ENCODE measurements at regions not wholly inside any gene's neighbourhood (a gene's known extent, or its start where the extent isn't known, plus 50 kb on each side); places are given as distances from the start of the nearest gene placed in this dataset.

- Histone ChIP-seq H3K27me3 (ENCODE audit: insufficient read depth, low read length) (no peaks in the 10 kb centered on the region), H3K9me3 (ENCODE audit: insufficient read depth, low read depth, low read length) (no peaks in the 10 kb centered on the region), H3K36me3 (ENCODE audit: insufficient read depth, low read length) (no peaks in the 10 kb centered on the region), H3K4me1 (ENCODE audit: insufficient read depth, low read length) (peaks cover 3% of the 10 kb centered on the region), H3K79me2 (ENCODE audit: insufficient read depth, low read length) (no peaks in the 10 kb centered on the region), H3K27ac (ENCODE audit: low read depth, low read length) (no peak overlapping the region), H2AFZ (ENCODE audit: low read depth, low read length) (peak overlapping the region; percentile 67), H3K4me3 (ENCODE audit: insufficient read depth, low read depth, low read length) (no peak overlapping the region), H3K4me2 (ENCODE audit: low read length) (peak overlapping the region; percentile 2), H4K20me1 (ENCODE audit: insufficient read depth, low read length) (no peaks in the 10 kb centered on the region), H3K9ac (ENCODE audit: low read length) (no peak overlapping the region)
- H3K4me3 Mint-ChIP-seq (ENCODE audit: unreplicated experiment) = no peak overlapping the region
- DNase-seq (ENCODE audit: low read depth) (peak; percentile 20), FAIRE-seq (no peak)
- H3K27ac Mint-ChIP-seq (ENCODE audit: unreplicated experiment) = no peak overlapping the region
- H3K4me1 Mint-ChIP-seq (ENCODE audit: low read depth, unreplicated experiment) = no peaks in the 10 kb centered on the region
- H3K27me3 Mint-ChIP-seq (ENCODE audit: low read depth, unreplicated experiment) = no peaks in the 10 kb centered on the region
- H3K9me3 Mint-ChIP-seq (ENCODE audit: unreplicated experiment) = peaks cover 2% of the 10 kb centered on the region
- H3K36me3 Mint-ChIP-seq (ENCODE audit: low read depth, unreplicated experiment) = no peaks in the 10 kb centered on the region
- TF ChIP-seq CTCF (IDR thresholded peaks at IDR 0.05; ENCODE audit: insufficient read depth, low read depth, low read length) (no peak), EZH2 (IDR thresholded peaks at IDR 0.05; ENCODE audit: insufficient read depth, low read length) (no peak)
Measured at GRCh38 chr3:192060160-192060781, 599.3 kb downstream of the PYDC2 start.

GRCh38 chr3:192061426-192061825, 600.5 kb downstream of the PYDC2 start:
- Histone ChIP-seq H2AFZ (ENCODE audit: low read depth, low read length) (no peak overlapping the region), H3K4me3 (ENCODE audit: insufficient read depth, low read depth, low read length) (no peak overlapping the region), H3K9ac (ENCODE audit: low read length) (no peak overlapping the region), H3K27ac (ENCODE audit: low read depth, low read length) (no peak overlapping the region), H4K20me1 (ENCODE audit: insufficient read depth, low read length) (no peaks in the 10 kb centered on the region), H3K9me3 (ENCODE audit: insufficient read depth, low read depth, low read length) (no peaks in the 10 kb centered on the region), H3K4me1 (ENCODE audit: insufficient read depth, low read length) (peaks cover 3% of the 10 kb centered on the region), H3K79me2 (ENCODE audit: insufficient read depth, low read length) (no peaks in the 10 kb centered on the region), H3K4me2 (ENCODE audit: low read length) (no peak overlapping the region), H3K27me3 (ENCODE audit: insufficient read depth, low read length) (no peaks in the 10 kb centered on the region), H3K36me3 (ENCODE audit: insufficient read depth, low read length) (no peaks in the 10 kb centered on the region)
- no peak for DNase-seq (ENCODE audit: low read depth)
- no peak overlapping the region for H3K4me3 Mint-ChIP-seq (ENCODE audit: unreplicated experiment)
- no peak for TF ChIP-seq CTCF (IDR thresholded peaks at IDR 0.05; ENCODE audit: insufficient read depth, low read depth, low read length)
- no peak for TF ChIP-seq EZH2 (IDR thresholded peaks at IDR 0.05; ENCODE audit: insufficient read depth, low read length)
- H3K4me1 Mint-ChIP-seq (ENCODE audit: low read depth, unreplicated experiment) = no peaks in the 10 kb centered on the region
- H3K27me3 Mint-ChIP-seq (ENCODE audit: low read depth, unreplicated experiment) = no peaks in the 10 kb centered on the region
- no peak overlapping the region for H3K27ac Mint-ChIP-seq (ENCODE audit: unreplicated experiment)
- no peaks in the 10 kb centered on the region for H3K36me3 Mint-ChIP-seq (ENCODE audit: low read depth, unreplicated experiment)
- peaks cover 2% of the 10 kb centered on the region for H3K9me3 Mint-ChIP-seq (ENCODE audit: unreplicated experiment)
- no peak for FAIRE-seq

- Histone ChIP-seq H3K9me3 (ENCODE audit: insufficient read depth, low read depth, low read length) (no peaks in the 10 kb centered on the region), H2AFZ (ENCODE audit: low read depth, low read length) (no peak overlapping the region), H3K4me2 (ENCODE audit: low read length) (no peak overlapping the region), H4K20me1 (ENCODE audit: insufficient read depth, low read length) (no peaks in the 10 kb centered on the region), H3K9ac (ENCODE audit: low read length) (no peak overlapping the region), H3K79me2 (ENCODE audit: insufficient read depth, low read length) (no peaks in the 10 kb centered on the region), H3K27me3 (ENCODE audit: insufficient read depth, low read length) (no peaks in the 10 kb centered on the region), H3K36me3 (ENCODE audit: insufficient read depth, low read length) (no peaks in the 10 kb centered on the region), H3K4me1 (ENCODE audit: insufficient read depth, low read length) (peaks cover 3% of the 10 kb centered on the region), H3K4me3 (ENCODE audit: insufficient read depth, low read depth, low read length) (no peak overlapping the region), H3K27ac (ENCODE audit: low read depth, low read length) (no peak overlapping the region)
- Mint-ChIP-seq H3K4me1 (ENCODE audit: low read depth, unreplicated experiment) (no peaks in the 10 kb centered on the region), H3K27me3 (ENCODE audit: low read depth, unreplicated experiment) (no peaks in the 10 kb centered on the region), H3K9me3 (ENCODE audit: unreplicated experiment) (peaks cover 2% of the 10 kb centered on the region), H3K4me3 (ENCODE audit: unreplicated experiment) (no peak overlapping the region), H3K36me3 (ENCODE audit: low read depth, unreplicated experiment) (no peaks in the 10 kb centered on the region), H3K27ac (ENCODE audit: unreplicated experiment) (no peak overlapping the region)
- FAIRE-seq = no peak
- peak; percentile 27 for DNase-seq (ENCODE audit: low read depth)
- no peak for TF ChIP-seq EZH2 (IDR thresholded peaks at IDR 0.05; ENCODE audit: insufficient read depth, low read length)
- TF ChIP-seq CTCF (IDR thresholded peaks at IDR 0.05; ENCODE audit: insufficient read depth, low read depth, low read length) = no peak
Measured at GRCh38 chr3:192062186-192062585, 601.2 kb downstream of the PYDC2 start.
